ENCODE measurements at regions not wholly inside any gene's neighbourhood (a gene's known extent, or its start where the extent isn't known, plus 50 kb on each side); places are given as distances from the start of the nearest gene placed in this dataset.

GRCh38 chr3:99071096-99071495 lies 169.6 kb upstream of the DCBLD2 start:
- WGBS (ENCODE audit: extremely low coverage, insufficient read length, low lambda C conversion rate): no CpG with 5 or more reads among the region's 6 CpGs
- peaks cover 4 to 11% (median 5%) of the 10 kb centered on the region in 3 experiments; a peak in 5 of 7 replicates for H3K36me3 Mint-ChIP-seq (ENCODE audit: insufficient read depth in 1 of 3, low read depth in 3 of 3)
- Histone ChIP-seq H3K79me1 (ENCODE audit: insufficient read depth, low read depth, low read length, poor library complexity, severe bottlenecking) (no peaks in the 10 kb centered on the region), H4K20me1 (ENCODE audit: control insufficient read depth, insufficient read depth, insufficient read length) (no peaks in the 10 kb centered on the region), H3K4ac (ENCODE audit: low read depth, low read length) (no peak overlapping the region), H3K27me3 (ENCODE audit: insufficient read depth, low read length) (no peaks in the 10 kb centered on the region), H3K9me3 (ENCODE audit: control insufficient read depth, low read depth, low read length) (no peaks in the 10 kb centered on the region), H4K8ac (replicated peaks; ENCODE audit: insufficient read length, low read depth, low read length) (no peak overlapping the region), H3K4me2 (ENCODE audit: insufficient read depth, insufficient read length, low read length) (no peak overlapping the region), H3K56ac (ENCODE audit: insufficient read length, low read depth, low read length) (no peak overlapping the region), H2BK5ac (ENCODE audit: insufficient read length, low read length) (no peak overlapping the region), H3K27ac (ENCODE audit: insufficient read length, low read depth, low read length) (no peak overlapping the region), H3K18ac (ENCODE audit: insufficient read length, low read depth, low read length) (no peak overlapping the region), H2BK120ac (ENCODE audit: low read depth, low read length, poor library complexity, severe bottlenecking) (no peak overlapping the region), H3K79me2 (ENCODE audit: insufficient read depth, low read length) (no peaks in the 10 kb centered on the region), H3K4me1 (ENCODE audit: insufficient read depth, low read length) (no peaks in the 10 kb centered on the region), H4K5ac (ENCODE audit: insufficient read length, low read depth, low read length) (no peak overlapping the region), H3K23ac (ENCODE audit: insufficient read length, low read depth, low read length) (no peak overlapping the region), H2BK15ac (ENCODE audit: low read depth, low read length) (no peak overlapping the region), H2BK12ac (ENCODE audit: insufficient read length, low read depth, low read length) (no peak overlapping the region), H3T11ph (ENCODE audit: low read length) (no peak overlapping the region), H2AK5ac (ENCODE audit: insufficient read length, low read length) (no peak overlapping the region), H3K23me2 (ENCODE audit: insufficient read length, low read depth, low read length, poor library complexity, severe bottlenecking) (peaks cover 2% of the 10 kb centered on the region), H3K9ac (ENCODE audit: extremely low read depth, insufficient read length, low read length) (no peak overlapping the region), H4K91ac (ENCODE audit: insufficient read length, low read depth, low read length) (no peak overlapping the region), H2BK20ac (ENCODE audit: low read depth, low read length, poor library complexity, severe bottlenecking) (no peak overlapping the region), H2AFZ (ENCODE audit: low read length) (no peak overlapping the region), H3K14ac (ENCODE audit: insufficient read depth, low read length) (no peak overlapping the region)
- no peak overlapping the region for H3K4me3 Mint-ChIP-seq
- no peak overlapping the region for H3K27ac Mint-ChIP-seq
- H3K9me3 Mint-ChIP-seq: peaks cover 13 to 16% of the 10 kb centered on the region in 2 experiments
- DNase-seq: no peak
- TF ChIP-seq, protein P1, sequence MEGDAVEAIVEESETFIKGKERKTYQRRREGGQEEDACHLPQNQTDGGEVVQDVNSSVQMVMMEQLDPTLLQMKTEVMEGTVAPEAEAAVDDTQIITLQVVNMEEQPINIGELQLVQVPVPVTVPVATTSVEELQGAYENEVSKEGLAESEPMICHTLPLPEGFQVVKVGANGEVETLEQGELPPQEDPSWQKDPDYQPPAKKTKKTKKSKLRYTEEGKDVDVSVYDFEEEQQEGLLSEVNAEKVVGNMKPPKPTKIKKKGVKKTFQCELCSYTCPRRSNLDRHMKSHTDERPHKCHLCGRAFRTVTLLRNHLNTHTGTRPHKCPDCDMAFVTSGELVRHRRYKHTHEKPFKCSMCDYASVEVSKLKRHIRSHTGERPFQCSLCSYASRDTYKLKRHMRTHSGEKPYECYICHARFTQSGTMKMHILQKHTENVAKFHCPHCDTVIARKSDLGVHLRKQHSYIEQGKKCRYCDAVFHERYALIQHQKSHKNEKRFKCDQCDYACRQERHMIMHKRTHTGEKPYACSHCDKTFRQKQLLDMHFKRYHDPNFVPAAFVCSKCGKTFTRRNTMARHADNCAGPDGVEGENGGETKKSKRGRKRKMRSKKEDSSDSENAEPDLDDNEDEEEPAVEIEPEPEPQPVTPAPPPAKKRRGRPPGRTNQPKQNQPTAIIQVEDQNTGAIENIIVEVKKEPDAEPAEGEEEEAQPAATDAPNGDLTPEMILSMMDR (conservative IDR thresholded peaks at IDR 0.05): no peak
- no peaks in the 10 kb centered on the region for H3K4me1 Mint-ChIP-seq
- H3K27me3 Mint-ChIP-seq (ENCODE audit: low read depth): peaks cover 3% of the 10 kb centered on the region; the same call in 1 of the 2 replicates
